Suppressor macrophage (primary cell): ENCODE measurements at regions not wholly inside any gene's neighbourhood (a gene's known extent, or its start where the extent isn't known, plus 50 kb on each side); places are given as distances from the start of the nearest gene placed in this dataset.

Experiments
- DNase-seq, 4 experiments: peaks; one replicate each; pipeline ENCODE4 v3.0.0-alpha.2; 2020 to 2022

DNA sequence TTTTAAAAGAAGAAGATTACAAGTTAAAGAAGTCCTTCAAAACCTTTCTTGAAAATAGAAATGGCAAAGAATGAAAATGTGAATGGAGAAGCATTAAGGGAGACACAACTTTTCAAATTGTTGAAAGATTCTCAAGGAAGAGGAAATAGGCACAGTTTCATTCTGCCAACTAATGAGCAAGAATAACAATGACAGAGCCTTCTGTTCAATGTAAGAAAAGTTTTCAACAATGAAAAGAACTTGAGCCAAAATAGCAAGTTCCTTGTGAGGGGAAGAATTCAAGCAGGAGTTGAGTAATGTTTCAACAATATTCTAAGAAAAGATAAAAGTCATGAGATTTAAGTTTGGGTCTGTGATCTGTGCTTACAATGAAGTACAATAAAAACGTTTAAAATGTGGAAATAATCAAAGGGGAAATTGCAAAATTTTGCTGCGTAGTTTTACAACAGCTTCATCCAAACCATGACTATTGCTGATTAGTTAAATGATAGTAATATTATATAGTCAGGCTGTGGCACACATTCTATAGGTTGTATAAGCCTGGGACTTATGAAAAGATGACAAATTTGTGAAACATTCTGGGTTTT lies 122.6 kb downstream of the METTL4 start:
- DNase-seq = peak; percentile 9 to 80 (median 48)

DNA sequence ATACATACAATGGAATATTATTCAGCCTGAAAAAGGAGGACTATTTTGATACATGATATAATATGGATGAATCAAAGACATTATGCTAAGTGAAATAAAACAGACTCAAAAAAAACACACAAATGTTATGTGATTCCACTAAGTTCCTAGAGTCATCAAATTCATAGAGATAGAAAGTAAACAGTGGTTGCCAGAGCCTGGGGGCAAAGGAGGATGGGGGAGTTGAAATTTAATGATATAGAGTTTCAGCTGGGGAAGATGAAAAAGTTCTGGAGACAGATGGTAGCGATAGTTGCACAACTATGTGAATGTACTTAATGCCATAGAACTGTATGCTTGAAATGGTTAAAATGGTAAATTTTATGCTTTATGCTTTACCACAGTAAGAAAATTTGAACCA lies 119.7 kb downstream of the METTL4 start:
- DNase-seq = no peak

DNA sequence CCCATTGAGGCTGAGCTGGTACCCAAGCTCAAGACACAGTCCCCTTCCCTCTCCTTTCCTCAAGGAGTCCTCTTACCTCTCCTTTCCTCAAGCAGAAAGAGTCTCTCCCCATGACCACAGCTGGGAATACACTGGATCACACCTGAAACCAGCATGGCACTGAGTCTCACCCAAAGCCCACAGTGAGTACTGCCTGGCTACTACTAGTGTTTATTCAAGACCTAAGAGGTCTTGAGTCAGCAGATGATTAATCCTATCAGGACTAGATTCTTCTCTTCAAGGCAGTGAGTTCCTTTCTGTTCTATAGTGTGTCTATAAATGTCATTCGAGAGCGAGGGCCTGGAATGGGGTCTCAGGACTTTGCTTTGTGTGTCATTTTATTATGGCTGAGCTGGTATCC lies 111.4 kb downstream of the METTL4 start:
- DNase-seq = no peak

DNA sequence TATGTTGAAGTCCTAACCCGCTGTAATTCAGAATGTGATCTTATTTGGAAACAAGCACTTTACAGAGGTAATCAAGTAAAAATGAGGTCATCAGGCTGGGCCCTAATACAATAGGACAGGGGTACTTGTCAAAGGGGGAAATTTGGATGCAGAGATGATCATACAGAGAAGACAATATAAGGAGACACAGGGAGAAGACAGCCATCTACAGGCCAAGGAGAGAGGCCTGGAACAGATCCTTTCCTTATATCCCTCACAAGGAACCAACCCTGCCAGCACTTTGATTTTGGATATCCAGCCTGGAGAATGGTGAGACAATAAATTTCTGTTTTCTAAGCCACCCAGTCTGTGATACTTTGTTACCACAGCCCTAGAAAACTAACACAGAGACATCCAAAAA lies 104.3 kb downstream of the METTL4 start:
- no peak for DNase-seq

DNA sequence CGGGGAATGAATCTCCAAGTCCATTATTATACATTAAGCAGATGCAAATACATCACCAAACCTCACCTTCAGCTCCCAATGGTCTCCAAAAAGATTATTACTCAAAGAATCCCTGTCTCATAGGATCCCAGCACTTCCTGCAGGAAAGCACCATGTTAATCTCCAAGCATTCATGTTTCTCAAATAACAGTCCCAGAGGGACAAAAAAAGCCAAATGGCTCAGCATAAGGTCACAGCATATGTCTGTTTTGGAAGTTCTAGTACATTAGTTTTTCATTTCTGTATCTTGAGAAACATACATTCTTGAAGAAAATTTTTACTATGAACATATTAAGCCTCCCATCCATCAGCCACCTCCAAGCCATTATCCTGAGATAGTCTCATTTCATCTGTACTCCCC lies 103.3 kb downstream of the METTL4 start:
- no peak for DNase-seq

DNA sequence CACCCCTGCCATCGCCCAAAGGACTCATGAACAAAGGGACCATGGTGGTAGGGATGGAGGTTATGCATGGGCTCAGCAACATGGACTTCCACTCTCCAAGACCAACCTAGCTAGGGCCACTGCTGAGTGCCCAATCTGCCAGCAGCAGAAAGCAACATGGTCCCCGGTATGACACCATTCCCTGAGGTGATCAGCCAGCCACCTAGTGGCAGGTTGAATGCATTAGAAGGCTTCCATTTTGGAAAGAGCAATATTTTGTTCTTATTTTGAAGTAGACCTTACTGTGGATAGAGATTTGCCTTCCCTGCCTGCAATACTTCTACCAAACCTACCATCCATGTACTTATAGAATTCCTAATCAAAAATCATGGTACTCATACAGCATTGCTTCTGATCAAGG lies 99.8 kb downstream of the METTL4 start:
- DNase-seq = no peak

DNA sequence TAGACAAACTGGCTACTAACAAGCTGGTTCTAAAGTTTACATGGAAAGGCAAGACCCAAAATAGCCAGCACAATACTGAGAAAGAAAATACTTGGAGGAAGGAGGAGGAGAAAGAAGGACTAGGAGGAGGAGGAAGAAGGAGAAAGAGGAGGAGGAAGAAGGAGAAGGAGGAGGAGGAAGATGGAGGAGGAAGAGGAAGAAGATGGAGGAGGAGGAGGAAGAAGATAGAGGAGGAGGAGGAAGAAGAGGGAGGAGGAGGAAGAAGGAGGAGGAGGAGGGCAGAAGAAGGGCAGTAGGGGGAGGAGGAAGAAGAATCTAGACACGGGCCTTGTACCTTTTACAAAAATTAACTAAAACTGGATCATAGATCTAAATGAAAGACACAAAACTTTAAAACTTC lies 92.6 kb downstream of the METTL4 start:
- no peak for DNase-seq

DNA sequence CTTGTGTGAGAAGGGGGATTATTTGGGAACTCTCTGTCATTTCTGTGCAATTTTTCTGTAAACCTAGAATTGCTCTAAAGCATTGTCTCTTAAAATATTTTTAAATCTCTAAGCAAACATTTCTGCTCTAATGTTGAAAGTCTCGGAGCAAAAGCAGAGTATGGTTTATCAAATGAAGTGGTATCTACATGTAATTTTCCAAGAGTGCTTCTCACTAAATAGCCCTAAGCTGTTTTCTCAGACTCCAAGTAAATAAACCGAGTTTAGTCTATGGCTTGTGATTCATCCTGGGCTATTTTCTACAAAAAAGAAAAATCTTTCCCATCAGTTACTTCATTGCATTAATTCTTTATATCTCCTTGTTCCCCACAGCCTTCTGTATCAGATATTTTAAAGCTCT lies 90.8 kb downstream of the METTL4 start:
- DNase-seq = no peak

DNA sequence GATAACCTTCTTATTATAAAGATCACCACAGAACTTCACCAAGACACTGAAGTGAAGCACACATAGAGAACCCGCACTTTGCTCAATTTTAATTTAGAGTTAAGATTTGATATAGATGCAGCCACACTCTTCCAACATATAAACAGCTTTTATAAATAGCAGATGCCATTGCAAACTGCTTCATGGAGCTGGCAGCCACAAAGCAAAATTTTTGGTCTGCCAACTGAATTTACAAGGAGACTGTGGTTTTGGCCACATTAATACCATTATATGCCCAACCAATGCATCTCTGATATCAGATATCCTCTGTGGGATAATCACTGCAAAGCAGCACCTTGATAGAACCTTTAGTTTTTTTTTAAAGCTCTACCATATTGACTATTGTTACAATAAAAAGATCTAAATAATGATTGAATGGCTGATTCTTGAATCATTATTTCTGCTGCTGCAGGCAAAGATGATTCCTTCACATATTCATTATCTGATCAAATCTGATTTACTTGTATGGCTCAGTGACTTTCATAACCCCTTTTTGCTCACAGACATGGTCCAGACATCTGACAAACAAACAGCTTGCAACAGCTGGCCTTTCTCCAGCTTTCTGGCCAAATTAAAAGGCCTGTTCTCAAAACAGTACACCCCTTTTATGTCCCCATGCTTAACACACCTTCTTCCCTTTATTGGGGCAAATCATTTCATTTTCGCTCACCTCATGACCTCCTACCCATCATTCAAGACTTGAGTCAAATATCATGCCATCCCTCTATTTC lies 88.4 kb downstream of the METTL4 start:
- DNase-seq = no peak

DNA sequence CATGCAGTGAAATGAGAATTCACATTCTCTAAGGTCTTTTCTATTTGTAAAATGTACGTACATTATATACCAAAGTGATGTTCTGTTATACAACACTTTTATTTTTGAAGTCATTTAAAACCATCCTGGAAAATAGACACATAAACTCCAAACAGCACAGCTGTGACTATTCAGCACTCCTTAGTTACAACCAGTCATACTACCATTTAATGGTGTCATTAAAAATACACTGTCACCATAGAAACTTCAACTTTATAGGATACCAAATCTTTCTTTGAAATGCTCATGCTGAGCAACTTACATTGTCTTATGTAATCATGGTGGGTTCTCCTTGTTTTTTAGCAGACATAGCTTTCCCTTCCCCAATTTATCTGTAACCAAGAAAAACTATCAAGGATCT lies 85.3 kb downstream of the METTL4 start:
- no peak for DNase-seq

DNA sequence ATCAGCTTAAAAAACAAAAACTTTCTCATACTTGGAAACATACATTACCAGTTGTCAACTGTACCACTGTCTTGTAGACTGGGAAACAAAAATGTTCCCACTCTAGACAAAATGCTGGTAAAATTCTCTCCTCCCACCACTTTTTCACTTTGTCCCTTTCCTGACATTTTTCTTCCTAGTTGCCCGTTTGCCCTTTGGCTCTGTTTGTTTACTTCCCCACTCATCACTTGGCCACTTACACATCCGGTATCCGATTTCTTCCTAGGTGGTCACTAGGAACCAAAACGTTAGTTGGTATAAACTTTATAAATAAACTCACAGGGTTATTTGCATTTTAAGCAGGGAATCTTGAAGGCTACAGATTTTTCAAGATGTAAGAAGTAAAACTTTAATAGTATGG lies 84.9 kb downstream of the METTL4 start:
- no peak for DNase-seq
